Activated CD4-positive, alpha-beta memory T cell treated with anti-CD3 and anti-CD28 coated beads for 36 hours (primary cell): ENCODE measurements at regions not wholly inside any gene's neighbourhood (a gene's known extent, or its start where the extent isn't known, plus 50 kb on each side); places are given as distances from the start of the nearest gene placed in this dataset.

Experiments used
- CTCF ChIA-PET: fragments of 350-600 bp; sonication (Branson Sonifier 250); formaldehyde crosslinking; loops from one replicate; lab custom pipeline; 2021; ENCODE audit warnings: antibody characterized with exemption, inconsistent platforms; lab: Charles Lee
- POLR2A ChIA-PET: fragments of 350-600 bp; sonication (Branson Sonifier 250); formaldehyde crosslinking; loops from one replicate; lab custom pipeline; 2021; ENCODE audit warnings: antibody characterized with exemption; lab: Charles Lee
- DNase-seq: peaks from one replicate; pipeline ENCODE4 v3.0.0-alpha.2; 2020
- H3K27ac Mint-ChIP-seq: one replicate; pipeline ENCODE4 v1.8.0; 2021; ENCODE audit warnings: mixed read lengths
- H3K27me3 Mint-ChIP-seq: one replicate; pipeline ENCODE4 v1.8.0; 2021; ENCODE audit warnings: mixed read lengths
- H3K36me3 Mint-ChIP-seq: one replicate; pipeline ENCODE4 v1.8.0; 2021; ENCODE audit warnings: mixed read lengths
- H3K4me1 Mint-ChIP-seq: one replicate; pipeline ENCODE4 v1.8.0; 2021; ENCODE audit warnings: low read depth, mixed read lengths
- H3K4me3 Mint-ChIP-seq: one replicate; pipeline ENCODE4 v1.8.0; 2021; ENCODE audit warnings: mild to moderate bottlenecking, mixed read lengths
- H3K9me3 Mint-ChIP-seq: one replicate; pipeline ENCODE4 v1.8.0; 2021; ENCODE audit warnings: mixed read lengths
- intact Hi-C: fragments of 100-400 bp; cut with micrococcal nuclease; formaldehyde crosslinking; loops from one replicate; pipeline ENCODE4 v1.15.1; 2023

- CTCF ChIA-PET = no interaction called here
Observed at GRCh38 chr7:25279705-25280104, 51.4 kb upstream of the NPVF start.

GRCh38 chr7:25280181-25280580 lies 51.9 kb upstream of the NPVF start:
- Mint-ChIP-seq H3K9me3 (no peaks in the 10 kb centered on the region), H3K27me3 (peaks cover 7% of the 10 kb centered on the region), H3K4me3 (no peak overlapping the region), H3K4me1 (no peaks in the 10 kb centered on the region), H3K27ac (no peak overlapping the region), H3K36me3 (no peaks in the 10 kb centered on the region)
- ChIA-PET POLR2A (no interaction called here), CTCF (no interaction called here)
- DNase-seq = no peak
- intact Hi-C loops = no loop called here

More at GRCh38 chr7:25279705-25280104, 51.4 kb upstream of the NPVF start:
- Mint-ChIP-seq H3K27me3 (peaks cover 7% of the 10 kb centered on the region), H3K36me3 (no peaks in the 10 kb centered on the region), H3K27ac (no peak overlapping the region), H3K4me1 (no peaks in the 10 kb centered on the region), H3K4me3 (no peak overlapping the region), H3K9me3 (no peaks in the 10 kb centered on the region)
- DNase-seq = no peak
- POLR2A ChIA-PET = no interaction called here
- intact Hi-C loops = no loop called here

- intact Hi-C loops = no loop called here
- no peaks in the 10 kb centered on the region for H3K4me1 Mint-ChIP-seq
- no peak overlapping the region for H3K27ac Mint-ChIP-seq
- H3K36me3 Mint-ChIP-seq = no peaks in the 10 kb centered on the region
- no peak overlapping the region for H3K4me3 Mint-ChIP-seq
- CTCF ChIA-PET = no interaction called here
- DNase-seq = no peak
- H3K9me3 Mint-ChIP-seq = no peaks in the 10 kb centered on the region
- POLR2A ChIA-PET = no interaction called here
- peaks cover 6% of the 10 kb centered on the region for H3K27me3 Mint-ChIP-seq
Observed at GRCh38 chr7:25282194-25282593, 53.9 kb upstream of the NPVF start.

- POLR2A ChIA-PET = no interaction called here
- no peak for DNase-seq
- intact Hi-C loops = no loop called here
- Mint-ChIP-seq H3K36me3 (no peaks in the 10 kb centered on the region), H3K27ac (no peak overlapping the region), H3K9me3 (no peaks in the 10 kb centered on the region), H3K4me1 (no peaks in the 10 kb centered on the region), H3K4me3 (no peak overlapping the region), H3K27me3 (peaks cover 2% of the 10 kb centered on the region)
- CTCF ChIA-PET = no interaction called here
Observed at GRCh38 chr7:25286756-25287155, 58.5 kb upstream of the NPVF start.

GRCh38 chr7:25287291-25287690 lies 59.0 kb upstream of the NPVF start:
- no peak for DNase-seq
- H3K4me3 Mint-ChIP-seq = no peak overlapping the region
- H3K27me3 Mint-ChIP-seq = peaks cover 2% of the 10 kb centered on the region
- ChIA-PET POLR2A (no interaction called here), CTCF (interaction anchor here (1.3 kb wide), 1 partner anchor 27 kb away, joined by 4 read pairs; no protein-coding TSS in a partner anchor)
- H3K27ac Mint-ChIP-seq = no peak overlapping the region
- intact Hi-C loops = no loop called here
- H3K4me1 Mint-ChIP-seq = no peaks in the 10 kb centered on the region
- no peaks in the 10 kb centered on the region for H3K36me3 Mint-ChIP-seq
- H3K9me3 Mint-ChIP-seq = no peaks in the 10 kb centered on the region

- Mint-ChIP-seq H3K27ac (no peak overlapping the region), H3K36me3 (no peaks in the 10 kb centered on the region), H3K27me3 (peaks cover 2% of the 10 kb centered on the region), H3K4me3 (no peak overlapping the region), H3K4me1 (no peaks in the 10 kb centered on the region), H3K9me3 (no peaks in the 10 kb centered on the region)
- ChIA-PET POLR2A (no interaction called here), CTCF (no interaction called here)
- intact Hi-C loops = no loop called here
- no peak for DNase-seq
Observed at GRCh38 chr7:25288556-25289307, 60.4 kb upstream of the NPVF start.

- Mint-ChIP-seq H3K4me1 (no peaks in the 10 kb centered on the region), H3K27me3 (peaks cover 2% of the 10 kb centered on the region), H3K36me3 (no peaks in the 10 kb centered on the region), H3K9me3 (no peaks in the 10 kb centered on the region), H3K4me3 (no peak overlapping the region), H3K27ac (no peak overlapping the region)
- ChIA-PET CTCF (no interaction called here), POLR2A (no interaction called here)
- intact Hi-C loops = no loop called here
- DNase-seq = no peak
Observed at GRCh38 chr7:25289518-25289917, 61.2 kb upstream of the NPVF start.

GRCh38 chr7:25294624-25295023 lies 66.3 kb upstream of the NPVF start:
- H3K4me1 Mint-ChIP-seq = no peaks in the 10 kb centered on the region
- no peak overlapping the region for H3K4me3 Mint-ChIP-seq
- no peaks in the 10 kb centered on the region for H3K9me3 Mint-ChIP-seq
- CTCF ChIA-PET = no interaction called here
- no peak for DNase-seq
- POLR2A ChIA-PET = no interaction called here
- H3K27me3 Mint-ChIP-seq = no peaks in the 10 kb centered on the region
- H3K36me3 Mint-ChIP-seq = no peaks in the 10 kb centered on the region
- intact Hi-C loops = no loop called here
- no peak overlapping the region for H3K27ac Mint-ChIP-seq

- intact Hi-C loops = no loop called here
- CTCF ChIA-PET = no interaction called here
- Mint-ChIP-seq H3K4me3 (no peak overlapping the region), H3K27me3 (no peaks in the 10 kb centered on the region), H3K9me3 (no peaks in the 10 kb centered on the region), H3K27ac (no peak overlapping the region), H3K4me1 (no peaks in the 10 kb centered on the region), H3K36me3 (no peaks in the 10 kb centered on the region)
- no peak for DNase-seq
- POLR2A ChIA-PET = no interaction called here
Observed at GRCh38 chr7:25295387-25295786, 67.1 kb upstream of the NPVF start.

- Mint-ChIP-seq H3K27ac (no peak overlapping the region), H3K9me3 (no peaks in the 10 kb centered on the region), H3K36me3 (no peaks in the 10 kb centered on the region), H3K27me3 (peaks cover 2% of the 10 kb centered on the region), H3K4me3 (no peak overlapping the region), H3K4me1 (no peaks in the 10 kb centered on the region)
- intact Hi-C loops = no loop called here
- POLR2A ChIA-PET = no interaction called here
- DNase-seq = no peak
- CTCF ChIA-PET = interaction anchor here (0.7 kb wide), 1 partner anchor 110 kb away, joined by 4 read pairs; no protein-coding TSS in a partner anchor
Observed at GRCh38 chr7:25296086-25296485, 67.8 kb upstream of the NPVF start.

- no peak for DNase-seq
- Mint-ChIP-seq H3K4me1 (no peaks in the 10 kb centered on the region), H3K36me3 (no peaks in the 10 kb centered on the region), H3K4me3 (no peak overlapping the region), H3K27me3 (peaks cover 2% of the 10 kb centered on the region), H3K27ac (no peak overlapping the region), H3K9me3 (no peaks in the 10 kb centered on the region)
- CTCF ChIA-PET = no interaction called here
- intact Hi-C loops = no loop called here
- POLR2A ChIA-PET = no interaction called here
Observed at GRCh38 chr7:25297278-25297677, 69.0 kb upstream of the NPVF start.

GRCh38 chr7:25303281-25304181 lies 75.2 kb upstream of the NPVF start:
- Mint-ChIP-seq H3K4me1 (no peaks in the 10 kb centered on the region), H3K27ac (no peak overlapping the region), H3K27me3 (peaks cover 17% of the 10 kb centered on the region), H3K4me3 (no peak overlapping the region), H3K9me3 (no peaks in the 10 kb centered on the region), H3K36me3 (no peaks in the 10 kb centered on the region)
- ChIA-PET CTCF (no interaction called here), POLR2A (no interaction called here)
- no peak for DNase-seq
- intact Hi-C loops = no loop called here
